ENCODE measurements at regions not wholly inside any gene's neighbourhood (a gene's known extent, or its start where the extent isn't known, plus 50 kb on each side); places are given as distances from the start of the nearest gene placed in this dataset.

GRCh38 chr2:195606179-195606578 is 50.8 kb upstream of the SLC39A10 start:
- Histone ChIP-seq H3K4me3 (ENCODE audit: insufficient read depth, low read depth, low read length) (no peak overlapping the region), H3K27ac (ENCODE audit: insufficient read depth, low read depth, low read length, poor library complexity, severe bottlenecking) (no peak overlapping the region), H3K4me1 (ENCODE audit: control insufficient read depth, insufficient read depth, low read length) (no peaks in the 10 kb centered on the region), H3K27me3 (ENCODE audit: control insufficient read depth, insufficient read depth, low read length, poor library complexity, severe bottlenecking) (no peaks in the 10 kb centered on the region), H3K9me3 (ENCODE audit: control insufficient read depth, low read length) (no peaks in the 10 kb centered on the region), H3K36me3 (ENCODE audit: control insufficient read depth, insufficient read depth, low read length) (no peaks in the 10 kb centered on the region)

DNA sequence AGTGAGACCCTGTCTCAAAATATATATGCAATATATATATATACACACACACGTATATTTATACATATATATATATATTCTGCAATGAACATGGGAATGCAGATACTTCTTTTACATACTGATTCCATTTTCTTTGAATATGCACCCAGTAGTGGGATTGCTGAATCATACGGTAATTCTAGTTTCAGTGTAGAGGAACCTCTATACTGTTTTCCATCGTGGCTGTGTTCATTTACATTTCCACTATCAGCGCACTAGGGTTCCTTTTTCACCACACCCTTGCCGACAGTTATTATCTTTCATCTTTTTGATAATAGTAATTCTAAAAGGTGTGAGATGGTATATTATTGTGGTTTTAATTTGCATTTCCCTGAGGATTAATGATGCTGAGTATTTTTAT is 52.3 kb upstream of the SLC39A10 start:
- Histone ChIP-seq H3K36me3 (ENCODE audit: control insufficient read depth, insufficient read depth, low read length) (no peaks in the 10 kb centered on the region), H3K4me1 (ENCODE audit: control insufficient read depth, insufficient read depth, low read length) (no peaks in the 10 kb centered on the region), H3K27me3 (ENCODE audit: control insufficient read depth, insufficient read depth, low read length, poor library complexity, severe bottlenecking) (no peaks in the 10 kb centered on the region), H3K27ac (ENCODE audit: insufficient read depth, low read depth, low read length, poor library complexity, severe bottlenecking) (no peak overlapping the region), H3K4me3 (ENCODE audit: insufficient read depth, low read depth, low read length) (no peak overlapping the region), H3K9me3 (ENCODE audit: control insufficient read depth, low read length) (no peaks in the 10 kb centered on the region)
- WGBS, 2 experiments: 93 to 100% methylated on average over 2 to 3 of the region's 5 CpGs

DNA sequence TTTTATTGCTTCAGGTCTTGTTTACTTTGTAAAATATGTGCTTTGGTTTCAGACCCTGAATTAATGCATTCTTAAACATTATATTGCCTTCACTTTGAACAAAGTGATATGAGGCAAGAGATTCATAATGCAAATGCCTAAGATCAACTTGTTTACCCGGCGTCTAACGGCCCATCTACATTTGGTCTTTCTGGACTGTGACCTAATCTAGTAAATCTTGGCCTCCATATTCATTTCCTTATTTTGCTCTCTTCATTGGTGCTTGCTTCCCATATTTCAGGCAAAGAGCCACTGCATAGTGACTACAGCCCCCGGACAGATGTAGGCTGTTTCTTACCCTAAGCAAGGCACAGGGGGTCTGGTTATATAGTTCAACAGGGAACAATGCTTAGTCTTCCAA is 53.0 kb upstream of the SLC39A10 start:
- Histone ChIP-seq H3K4me1 (ENCODE audit: control insufficient read depth, insufficient read depth, low read length) (no peaks in the 10 kb centered on the region), H3K27me3 (ENCODE audit: control insufficient read depth, insufficient read depth, low read length, poor library complexity, severe bottlenecking) (no peaks in the 10 kb centered on the region), H3K27ac (ENCODE audit: insufficient read depth, low read depth, low read length, poor library complexity, severe bottlenecking) (no peak overlapping the region), H3K36me3 (ENCODE audit: control insufficient read depth, insufficient read depth, low read length) (no peaks in the 10 kb centered on the region), H3K4me3 (ENCODE audit: insufficient read depth, low read depth, low read length) (no peak overlapping the region), H3K9me3 (ENCODE audit: control insufficient read depth, low read length) (no peaks in the 10 kb centered on the region)
- WGBS, 2 experiments: 92 to 96% methylated on average over 4 of the region's 4 CpGs

DNA sequence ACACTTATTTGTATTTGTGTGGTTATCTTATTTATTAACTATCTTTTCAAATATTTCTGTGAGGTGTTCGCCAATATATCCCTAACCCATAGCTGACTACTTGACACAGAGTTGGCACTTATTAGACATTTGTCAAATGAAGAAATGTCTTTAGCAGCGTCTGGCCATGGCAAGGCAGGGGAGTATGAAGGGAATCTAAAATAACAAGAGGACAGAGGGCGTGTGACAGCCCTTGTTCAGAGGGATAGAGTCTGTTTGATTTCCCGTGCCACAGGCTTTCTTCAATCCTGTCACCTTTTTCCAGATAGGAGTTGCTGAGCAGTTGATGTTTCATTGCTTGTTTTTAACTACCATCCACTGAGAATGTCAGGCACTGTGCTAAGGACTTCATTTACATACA is 53.6 kb upstream of the SLC39A10 start:
- Histone ChIP-seq H3K4me1 (ENCODE audit: control insufficient read depth, insufficient read depth, low read length) (no peaks in the 10 kb centered on the region), H3K27me3 (ENCODE audit: control insufficient read depth, insufficient read depth, low read length, poor library complexity, severe bottlenecking) (no peaks in the 10 kb centered on the region), H3K4me3 (ENCODE audit: insufficient read depth, low read depth, low read length) (no peak overlapping the region), H3K27ac (ENCODE audit: insufficient read depth, low read depth, low read length, poor library complexity, severe bottlenecking) (no peak overlapping the region), H3K9me3 (ENCODE audit: control insufficient read depth, low read length) (no peaks in the 10 kb centered on the region), H3K36me3 (ENCODE audit: control insufficient read depth, insufficient read depth, low read length) (no peaks in the 10 kb centered on the region)
- 80 to 88% methylated on average over 3 to 4 of the region's 4 CpGs for WGBS, 2 experiments

- WGBS, 2 experiments: 89 to 95% methylated on average over 7 of the region's 7 CpGs
- Histone ChIP-seq H3K9me3 (ENCODE audit: control insufficient read depth, low read length) (no peaks in the 10 kb centered on the region), H3K27ac (ENCODE audit: insufficient read depth, low read depth, low read length, poor library complexity, severe bottlenecking) (no peak overlapping the region), H3K27me3 (ENCODE audit: control insufficient read depth, insufficient read depth, low read length, poor library complexity, severe bottlenecking) (no peaks in the 10 kb centered on the region), H3K36me3 (ENCODE audit: control insufficient read depth, insufficient read depth, low read length) (no peaks in the 10 kb centered on the region), H3K4me3 (ENCODE audit: insufficient read depth, low read depth, low read length) (no peak overlapping the region), H3K4me1 (ENCODE audit: control insufficient read depth, insufficient read depth, low read length) (no peaks in the 10 kb centered on the region)
Observed at GRCh38 chr2:195602687-195603086, 54.3 kb upstream of the SLC39A10 start.

DNA sequence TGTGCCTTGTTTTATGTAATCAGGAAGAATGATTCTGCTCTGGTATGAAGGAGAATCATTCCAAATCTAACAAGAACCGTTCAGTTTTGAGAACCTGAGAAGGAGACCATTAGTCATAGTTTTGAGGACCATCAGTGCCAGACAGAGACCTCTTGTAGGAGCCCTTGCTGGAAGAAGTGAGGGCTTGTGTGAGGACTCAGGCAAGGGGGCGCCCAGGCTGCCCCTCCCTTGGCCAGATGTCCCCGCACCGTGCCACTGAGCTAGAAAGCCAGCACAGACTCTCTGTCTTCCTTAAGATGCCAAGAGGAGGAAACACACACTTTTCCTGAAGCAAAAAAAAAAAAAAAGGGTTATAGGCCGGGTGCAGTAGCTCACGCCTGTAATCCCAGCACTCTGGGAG is 55.7 kb upstream of the SLC39A10 start:
- Histone ChIP-seq H3K4me3 (ENCODE audit: insufficient read depth, low read depth, low read length) (no peak overlapping the region), H3K27me3 (ENCODE audit: control insufficient read depth, insufficient read depth, low read length, poor library complexity, severe bottlenecking) (no peaks in the 10 kb centered on the region), H3K4me1 (ENCODE audit: control insufficient read depth, insufficient read depth, low read length) (no peaks in the 10 kb centered on the region), H3K36me3 (ENCODE audit: control insufficient read depth, insufficient read depth, low read length) (no peaks in the 10 kb centered on the region), H3K9me3 (ENCODE audit: control insufficient read depth, low read length) (no peaks in the 10 kb centered on the region), H3K27ac (ENCODE audit: insufficient read depth, low read depth, low read length, poor library complexity, severe bottlenecking) (no peak overlapping the region)
- WGBS, 2 experiments: 88 to 96% methylated on average over 6 of the region's 6 CpGs

GRCh38 chr2:195600778-195601177 is 56.2 kb upstream of the SLC39A10 start:
- Histone ChIP-seq H3K27me3 (ENCODE audit: control insufficient read depth, insufficient read depth, low read length, poor library complexity, severe bottlenecking) (no peaks in the 10 kb centered on the region), H3K4me3 (ENCODE audit: insufficient read depth, low read depth, low read length) (no peak overlapping the region), H3K4me1 (ENCODE audit: control insufficient read depth, insufficient read depth, low read length) (no peaks in the 10 kb centered on the region), H3K27ac (ENCODE audit: insufficient read depth, low read depth, low read length, poor library complexity, severe bottlenecking) (no peak overlapping the region), H3K9me3 (ENCODE audit: control insufficient read depth, low read length) (no peaks in the 10 kb centered on the region), H3K36me3 (ENCODE audit: control insufficient read depth, insufficient read depth, low read length) (no peaks in the 10 kb centered on the region)

DNA sequence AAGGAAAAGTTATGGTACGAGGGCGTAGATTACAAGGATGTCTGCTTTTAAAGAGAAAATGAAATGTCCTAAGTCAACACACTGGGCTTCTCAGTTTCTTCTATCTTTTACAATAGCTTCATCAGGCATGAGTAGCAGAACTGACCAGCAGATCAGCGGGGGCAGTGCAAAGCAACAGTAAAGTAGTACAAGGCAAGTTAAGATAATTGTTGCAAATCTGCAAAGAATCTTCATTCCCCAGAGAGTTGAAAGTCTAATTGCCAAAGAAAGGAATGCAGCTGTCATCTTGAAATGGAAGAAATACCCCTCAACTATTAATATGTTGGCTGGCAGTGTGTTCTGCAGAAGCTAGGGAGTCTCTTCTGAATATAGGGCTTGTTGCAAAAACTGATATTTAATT is 60.2 kb upstream of the SLC39A10 start:
- H3K27me3 ChIP-seq (ENCODE audit: control insufficient read depth, insufficient read depth, low read length, poor library complexity, severe bottlenecking): no peaks in the 10 kb centered on the region
- no peaks in the 10 kb centered on the region for H3K36me3 ChIP-seq (ENCODE audit: control insufficient read depth, insufficient read depth, low read length)
- no peaks in the 10 kb centered on the region for H3K4me1 ChIP-seq (ENCODE audit: control insufficient read depth, insufficient read depth, low read length)
- WGBS, 2 experiments: 87 to 90% methylated on average over 3 of the region's 3 CpGs
- H3K4me3 ChIP-seq (ENCODE audit: insufficient read depth, low read depth, low read length): no peak overlapping the region
- no peaks in the 10 kb centered on the region for H3K9me3 ChIP-seq (ENCODE audit: control insufficient read depth, low read length)
- H3K27ac ChIP-seq (ENCODE audit: insufficient read depth, low read depth, low read length, poor library complexity, severe bottlenecking): no peak overlapping the region

GRCh38 chr2:195595825-195596224 is 61.2 kb upstream of the SLC39A10 start:
- no peaks in the 10 kb centered on the region for H3K9me3 ChIP-seq (ENCODE audit: control insufficient read depth, low read length)
- WGBS, 2 experiments: 93 to 96% methylated on average over 6 of the region's 6 CpGs
- no peak overlapping the region for H3K4me3 ChIP-seq (ENCODE audit: insufficient read depth, low read depth, low read length)
- no peaks in the 10 kb centered on the region for H3K4me1 ChIP-seq (ENCODE audit: control insufficient read depth, insufficient read depth, low read length)
- no peaks in the 10 kb centered on the region for H3K27me3 ChIP-seq (ENCODE audit: control insufficient read depth, insufficient read depth, low read length, poor library complexity, severe bottlenecking)
- H3K27ac ChIP-seq (ENCODE audit: insufficient read depth, low read depth, low read length, poor library complexity, severe bottlenecking): no peak overlapping the region
- H3K36me3 ChIP-seq (ENCODE audit: control insufficient read depth, insufficient read depth, low read length): no peaks in the 10 kb centered on the region

DNA sequence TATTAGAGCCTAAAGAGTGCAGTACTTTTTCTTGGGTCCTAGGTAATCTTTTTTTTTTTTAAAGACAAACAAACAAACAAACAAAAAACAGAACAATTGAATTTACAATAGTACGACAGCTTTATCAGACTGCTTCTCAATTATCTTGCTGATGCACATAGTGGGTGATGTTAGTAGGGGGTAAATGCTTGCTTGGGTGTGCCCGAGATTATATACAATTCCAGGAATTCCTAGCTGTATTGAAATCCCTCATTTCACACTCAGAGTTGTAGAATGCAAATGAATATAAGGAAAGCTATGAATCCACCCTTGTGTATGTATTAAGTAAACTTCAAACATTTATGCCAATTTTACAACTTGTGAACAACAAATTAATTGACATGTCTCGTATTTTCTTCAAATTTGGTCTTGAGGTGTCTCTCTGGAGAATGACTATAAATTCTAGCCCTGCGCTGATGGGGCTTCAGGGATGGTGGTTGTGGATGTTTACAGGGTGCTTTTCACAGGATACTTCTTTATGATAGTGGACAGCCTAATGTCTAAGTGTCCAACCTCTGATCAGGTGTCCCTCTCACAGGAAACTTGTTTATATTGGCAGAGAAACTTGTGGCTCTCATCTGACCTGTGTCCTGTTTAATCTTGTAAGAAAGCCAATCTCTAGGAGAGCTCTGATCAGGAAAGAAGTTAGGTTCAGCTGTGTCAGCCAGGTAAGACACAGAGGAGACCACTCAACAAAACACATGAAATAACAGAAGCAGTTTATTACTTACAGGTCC is 61.9 kb upstream of the SLC39A10 start:
- Histone ChIP-seq H3K27me3 (ENCODE audit: control insufficient read depth, insufficient read depth, low read length, poor library complexity, severe bottlenecking) (no peaks in the 10 kb centered on the region), H3K27ac (ENCODE audit: insufficient read depth, low read depth, low read length, poor library complexity, severe bottlenecking) (no peak overlapping the region), H3K36me3 (ENCODE audit: control insufficient read depth, insufficient read depth, low read length) (no peaks in the 10 kb centered on the region), H3K9me3 (ENCODE audit: control insufficient read depth, low read length) (no peaks in the 10 kb centered on the region), H3K4me3 (ENCODE audit: insufficient read depth, low read depth, low read length) (no peak overlapping the region), H3K4me1 (ENCODE audit: control insufficient read depth, insufficient read depth, low read length) (no peaks in the 10 kb centered on the region)
- WGBS, 2 experiments: 88 to 96% methylated on average over 2 to 3 of the region's 4 CpGs

DNA sequence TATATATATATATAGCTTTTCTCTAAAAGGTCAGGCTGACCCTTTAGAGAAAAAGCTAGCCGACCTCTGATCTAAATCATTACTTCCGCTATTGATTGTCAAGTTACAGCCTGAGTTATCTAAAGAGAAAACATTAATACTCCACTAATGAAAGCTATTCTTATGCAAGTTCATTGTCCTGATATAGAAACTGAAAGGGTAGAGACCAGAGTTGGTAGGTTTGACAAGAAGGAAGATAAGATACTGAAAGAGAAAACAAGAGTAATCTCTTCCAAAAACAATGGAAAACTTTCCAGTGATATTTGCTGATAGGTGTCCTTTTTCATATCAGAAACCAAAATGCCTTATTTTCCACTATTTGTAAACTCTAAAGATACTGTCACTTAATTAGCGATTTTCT is 62.8 kb upstream of the SLC39A10 start:
- no peaks in the 10 kb centered on the region for H3K36me3 ChIP-seq (ENCODE audit: control insufficient read depth, insufficient read depth, low read length)
- no peaks in the 10 kb centered on the region for H3K27me3 ChIP-seq (ENCODE audit: control insufficient read depth, insufficient read depth, low read length, poor library complexity, severe bottlenecking)
- H3K4me3 ChIP-seq (ENCODE audit: insufficient read depth, low read depth, low read length): no peak overlapping the region
- 83 to 100% methylated on average over 1 to 3 of the region's 3 CpGs for WGBS, 2 experiments
- no peaks in the 10 kb centered on the region for H3K4me1 ChIP-seq (ENCODE audit: control insufficient read depth, insufficient read depth, low read length)
- no peaks in the 10 kb centered on the region for H3K9me3 ChIP-seq (ENCODE audit: control insufficient read depth, low read length)
- no peak overlapping the region for H3K27ac ChIP-seq (ENCODE audit: insufficient read depth, low read depth, low read length, poor library complexity, severe bottlenecking)
